Left renal pelvis (tissue), 4 donors: ENCODE measurements at regions not wholly inside any gene's neighbourhood (a gene's known extent, or its start where the extent isn't known, plus 50 kb on each side); places are given as distances from the start of the nearest gene placed in this dataset.
"Not testable (repeated sequence)": the region's sequence is repeated elsewhere in the genome, so short reads cannot be mapped to it uniquely, and the experiment has no call there.

Experiments used
- DNase-seq, 4 donors: peaks; one replicate each; pipeline ENCODE4 v3.0.0-alpha.2; 2013; ENCODE audit warnings: low read depth in 4 of 4, low spot score in 3 of 4

GRCh38 chr2:8324901-8325300 lies 357.0 kb upstream of the ID2 start:
- no peak for DNase-seq

GRCh38 chr2:8327371-8328100 lies 354.3 kb upstream of the ID2 start:
- DNase-seq, result no peak

GRCh38 chr2:8328217-8328616 lies 353.6 kb upstream of the ID2 start:
- no peak for DNase-seq

- no peak for DNase-seq
Measured at GRCh38 chr2:8329660-8330622, 351.9 kb upstream of the ID2 start.

GRCh38 chr2:8331068-8331467 lies 350.8 kb upstream of the ID2 start:
- no peak for DNase-seq

- no peak for DNase-seq
Measured at GRCh38 chr2:8332646-8333045, 349.2 kb upstream of the ID2 start.

GRCh38 chr2:8333177-8333831 lies 348.6 kb upstream of the ID2 start:
- no peak for DNase-seq

- not testable (repeated sequence) for DNase-seq
Measured at GRCh38 chr2:8333832-8334187, 348.0 kb upstream of the ID2 start.

- DNase-seq, result no peak
Measured at GRCh38 chr2:8334866-8335325, 347.0 kb upstream of the ID2 start.

GRCh38 chr2:8335801-8336200 lies 346.1 kb upstream of the ID2 start:
- no peak for DNase-seq

GRCh38 chr2:8337321-8337720 lies 344.5 kb upstream of the ID2 start:
- no peak for DNase-seq

- no peak for DNase-seq
Measured at GRCh38 chr2:8342407-8342806, 339.4 kb upstream of the ID2 start.

- no peak for DNase-seq
Measured at GRCh38 chr2:8343031-8343430, 338.8 kb upstream of the ID2 start.

- no peak for DNase-seq
Measured at GRCh38 chr2:8344144-8345097, 337.4 kb upstream of the ID2 start.

GRCh38 chr2:8345200-8345599 lies 336.7 kb upstream of the ID2 start:
- no peak for DNase-seq

GRCh38 chr2:8346208-8346607 lies 335.6 kb upstream of the ID2 start:
- DNase-seq, result no peak

GRCh38 chr2:8346706-8347430 lies 335.0 kb upstream of the ID2 start:
- DNase-seq, result no peak

- not testable (repeated sequence) for DNase-seq
Measured at GRCh38 chr2:8348911-8349310, 332.9 kb upstream of the ID2 start.

- DNase-seq, result no peak
Measured at GRCh38 chr2:8352296-8352695, 329.6 kb upstream of the ID2 start.

GRCh38 chr2:8352989-8353388 lies 328.9 kb upstream of the ID2 start:
- DNase-seq, result no peak
